ENCODE measurements at regions not wholly inside any gene's neighbourhood (a gene's known extent, or its start where the extent isn't known, plus 50 kb on each side); places are given as distances from the start of the nearest gene placed in this dataset.
A peak's percentile ranks its signal among the peaks of the same experiment; 100 is the strongest.
"Not testable (repeated sequence)": the region's sequence is repeated elsewhere in the genome, so short reads cannot be mapped to it uniquely, and the experiment has no call there.

GRCh38 chr1:204780630-204781029, 90.0 kb upstream of the NFASC start:
- no peak for DNase-seq (ENCODE audit: extremely low read depth, low read depth, low spot score)

GRCh38 chr1:204782118-204782700, 88.5 kb upstream of the NFASC start:
- no peak for DNase-seq (ENCODE audit: extremely low read depth, low read depth, low spot score)

- not testable (repeated sequence) for DNase-seq (ENCODE audit: extremely low read depth, low read depth, low spot score)
Measured at GRCh38 chr1:204785023-204785422, 85.6 kb upstream of the NFASC start.

- DNase-seq (ENCODE audit: extremely low read depth, low read depth, low spot score), result no peak
Measured at GRCh38 chr1:204788470-204788869, 82.2 kb upstream of the NFASC start.

GRCh38 chr1:204791453-204792353, 79.0 kb upstream of the NFASC start:
- DNase-seq (ENCODE audit: extremely low read depth, low read depth, low spot score), result peak; percentile 25

GRCh38 chr1:204792354-204792692, 78.3 kb upstream of the NFASC start:
- no peak for DNase-seq (ENCODE audit: extremely low read depth, low read depth, low spot score)

- DNase-seq (ENCODE audit: extremely low read depth, low read depth, low spot score), result no peak
Measured at GRCh38 chr1:204793259-204793914, 77.3 kb upstream of the NFASC start.

GRCh38 chr1:204796886-204797285, 73.8 kb upstream of the NFASC start:
- not testable (repeated sequence) for DNase-seq (ENCODE audit: extremely low read depth, low read depth, low spot score)

- DNase-seq (ENCODE audit: extremely low read depth, low read depth, low spot score), result no peak
Measured at GRCh38 chr1:204797401-204797800, 73.3 kb upstream of the NFASC start.

GRCh38 chr1:204799630-204800029, 71.0 kb upstream of the NFASC start:
- DNase-seq (ENCODE audit: extremely low read depth, low read depth, low spot score), result no peak

GRCh38 chr1:204801211-204801610, 69.5 kb upstream of the NFASC start:
- DNase-seq (ENCODE audit: extremely low read depth, low read depth, low spot score), result no peak

- no peak for DNase-seq (ENCODE audit: extremely low read depth, low read depth, low spot score)
Measured at GRCh38 chr1:204802401-204803175, 68.1 kb upstream of the NFASC start.

GRCh38 chr1:204803607-204804006, 67.1 kb upstream of the NFASC start:
- no peak for DNase-seq (ENCODE audit: extremely low read depth, low read depth, low spot score)

- DNase-seq (ENCODE audit: extremely low read depth, low read depth, low spot score), result peak; percentile 27
Measured at GRCh38 chr1:204806943-204807687, 63.5 kb upstream of the NFASC start.

GRCh38 chr1:204809488-204809887, 61.2 kb upstream of the NFASC start:
- no peak for DNase-seq (ENCODE audit: extremely low read depth, low read depth, low spot score)

- DNase-seq (ENCODE audit: extremely low read depth, low read depth, low spot score), result no peak
Measured at GRCh38 chr1:204812842-204813241, 57.8 kb upstream of the NFASC start.

GRCh38 chr1:204813522-204813921, 57.1 kb upstream of the NFASC start:
- DNase-seq (ENCODE audit: extremely low read depth, low read depth, low spot score), result no peak

GRCh38 chr1:204814166-204814884, 56.3 kb upstream of the NFASC start:
- no peak for DNase-seq (ENCODE audit: extremely low read depth, low read depth, low spot score)

- no peak for DNase-seq (ENCODE audit: extremely low read depth, low read depth, low spot score)
Measured at GRCh38 chr1:204817341-204817740, 53.3 kb upstream of the NFASC start.

- DNase-seq (ENCODE audit: extremely low read depth, low read depth, low spot score), result no peak
Measured at GRCh38 chr1:204818998-204819397, 51.7 kb upstream of the NFASC start.

Measured in glomerular endothelial cell (primary cell).